ENCODE measurements at regions not wholly inside any gene's neighbourhood (a gene's known extent, or its start where the extent isn't known, plus 50 kb on each side); places are given as distances from the start of the nearest gene placed in this dataset.

DNA sequence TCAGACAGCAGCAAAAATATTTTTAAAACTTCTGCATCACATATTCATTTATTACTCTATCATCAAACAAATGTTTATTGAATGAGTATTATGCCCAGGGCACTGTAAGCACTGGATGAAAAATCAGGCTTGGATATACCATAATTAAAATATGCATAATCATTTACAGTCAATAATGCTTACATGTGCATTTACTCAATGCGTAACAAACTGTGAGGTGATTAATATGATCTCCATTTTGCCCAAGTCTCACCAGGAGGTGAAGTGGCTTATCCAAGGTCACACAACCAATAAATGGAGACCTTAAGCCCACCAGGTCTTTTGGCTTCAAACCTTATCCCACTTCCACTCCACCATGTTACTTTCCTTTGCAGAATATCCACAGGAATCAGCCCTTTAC lies 117.3 kb upstream of the SLC24A5 start:
- no peak for TF ChIP-seq CTCF (IDR thresholded peaks at IDR 0.05)
- no peak for TF ChIP-seq POLR2A (IDR thresholded peaks at IDR 0.05)
- no peak for TF ChIP-seq EP300 (IDR thresholded peaks at IDR 0.05)

All from ovary (tissue), 3 donors.